ENCODE measurements at regions not wholly inside any gene's neighbourhood (a gene's known extent, or its start where the extent isn't known, plus 50 kb on each side); places are given as distances from the start of the nearest gene placed in this dataset.

DNA sequence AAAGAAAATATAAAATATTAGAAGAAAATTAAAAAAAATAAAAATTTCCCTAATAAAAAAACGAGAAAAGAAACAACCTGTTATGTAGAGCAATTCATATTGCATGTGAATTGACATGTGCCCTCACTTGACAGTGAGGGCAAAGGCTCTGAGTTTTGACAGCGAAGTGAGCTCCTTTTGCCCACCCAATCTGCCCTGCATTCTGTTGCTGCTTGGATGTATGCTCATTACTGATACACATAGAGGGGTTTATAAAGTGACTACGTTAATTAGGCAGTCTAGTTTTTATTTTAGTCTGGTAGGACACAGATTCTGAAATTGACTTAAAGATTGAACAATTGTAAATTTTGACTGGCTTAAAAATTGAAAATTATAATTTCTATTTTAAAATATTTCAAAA is 949.4 kb downstream of the TLE4 start:
- TF ChIP-seq POLR2AphosphoS5 (IDR thresholded peaks at IDR 0.05; ENCODE audit: borderline replicate concordance, low read depth, low read length) (no peak), FOXP2 (optimal IDR thresholded peaks at IDR 0.05; ENCODE audit: control extremely low read depth, extremely low read length, insufficient read depth) (no peak)
